ENCODE measurements at regions not wholly inside any gene's neighbourhood (a gene's known extent, or its start where the extent isn't known, plus 50 kb on each side); places are given as distances from the start of the nearest gene placed in this dataset.
"Not testable (repeated sequence)": the region's sequence is repeated elsewhere in the genome, so short reads cannot be mapped to it uniquely, and the experiment has no call there.

- no peak for ATAC-seq
- H3K36me3 Mint-ChIP-seq: no peaks in the 10 kb centered on the region
- peaks cover 13% of the 10 kb centered on the region for H3K9me3 Mint-ChIP-seq
- no peak overlapping the region for H3K27ac Mint-ChIP-seq
- H3K4me3 Mint-ChIP-seq: no peak overlapping the region
- no peaks in the 10 kb centered on the region for H3K4me1 Mint-ChIP-seq
- H3K27me3 Mint-ChIP-seq: no peaks in the 10 kb centered on the region
Measured at GRCh38 chr16:5971106-5971505, 873.5 kb upstream of the EEF2KMT start.

DNA sequence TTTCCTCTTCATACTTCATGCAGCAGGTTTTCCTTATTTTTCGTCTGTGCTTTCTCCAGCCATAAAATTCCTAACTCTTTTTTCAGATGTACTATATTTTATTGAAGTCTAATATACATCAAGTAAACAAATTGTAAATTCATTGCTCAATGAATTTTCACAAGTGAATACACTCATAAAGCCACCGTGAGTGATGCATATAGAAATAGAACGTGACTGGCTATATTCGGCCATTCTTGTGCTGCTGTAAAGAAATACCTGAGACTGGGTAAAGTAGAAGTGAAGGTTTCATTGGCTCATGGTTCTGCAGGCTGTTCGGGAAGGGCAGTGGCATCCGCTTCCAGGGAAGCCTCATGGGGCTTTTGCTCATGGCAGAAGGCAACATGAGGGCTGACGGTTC lies 868.4 kb upstream of the EEF2KMT start:
- Mint-ChIP-seq H3K9me3 (peaks cover 19% of the 10 kb centered on the region), H3K4me1 (no peaks in the 10 kb centered on the region), H3K27ac (no peak overlapping the region), H3K27me3 (no peaks in the 10 kb centered on the region), H3K36me3 (no peaks in the 10 kb centered on the region), H3K4me3 (no peak overlapping the region)
- no peak for ATAC-seq

DNA sequence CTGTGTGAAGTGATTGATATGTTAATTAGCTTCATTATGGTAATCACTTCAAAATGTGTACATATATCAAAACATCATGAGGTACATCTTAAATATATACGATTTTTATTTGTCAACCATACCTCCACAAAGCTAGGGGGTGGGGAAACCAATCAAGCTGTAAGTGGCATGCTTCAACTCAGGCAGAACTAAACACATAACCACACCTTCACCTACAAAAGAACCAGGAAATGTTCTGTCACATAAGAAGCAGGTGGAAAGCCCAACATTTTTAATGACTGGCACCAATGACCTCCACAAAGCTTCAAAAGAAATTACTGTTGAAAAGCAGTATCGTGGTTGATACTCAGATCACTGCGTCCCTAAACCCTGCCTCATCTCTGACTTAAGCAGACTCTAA lies 867.7 kb upstream of the EEF2KMT start:
- H3K27me3 Mint-ChIP-seq: no peaks in the 10 kb centered on the region
- no peak overlapping the region for H3K27ac Mint-ChIP-seq
- ATAC-seq: no peak
- H3K4me3 Mint-ChIP-seq: no peak overlapping the region
- H3K4me1 Mint-ChIP-seq: no peaks in the 10 kb centered on the region
- H3K36me3 Mint-ChIP-seq: no peaks in the 10 kb centered on the region
- peaks cover 16% of the 10 kb centered on the region for H3K9me3 Mint-ChIP-seq

- Mint-ChIP-seq H3K9me3 (peaks cover 6% of the 10 kb centered on the region), H3K27ac (no peak overlapping the region), H3K27me3 (no peaks in the 10 kb centered on the region), H3K36me3 (no peaks in the 10 kb centered on the region), H3K4me3 (no peak overlapping the region), H3K4me1 (no peaks in the 10 kb centered on the region)
- no peak for ATAC-seq
Measured at GRCh38 chr16:5951486-5951885, 853.9 kb upstream of the EEF2KMT start.

DNA sequence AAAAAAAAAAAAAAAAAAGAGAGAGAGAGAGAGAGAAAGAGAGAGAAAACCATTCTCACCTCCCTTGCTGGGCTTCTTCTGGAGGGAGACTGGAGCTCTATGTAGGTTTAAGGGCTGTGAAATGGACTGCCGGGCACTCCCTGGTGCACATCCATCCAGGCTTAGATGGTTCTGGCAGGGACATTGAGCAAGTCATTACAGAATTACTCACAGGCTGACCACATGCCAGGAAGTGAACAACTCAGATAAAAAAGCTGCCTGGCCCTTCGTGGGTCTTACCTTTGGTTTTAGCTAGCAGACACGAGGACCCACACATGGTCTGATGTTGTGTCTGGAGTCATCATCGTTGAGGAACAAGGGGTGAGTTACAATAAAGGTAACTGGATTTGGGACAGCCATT lies 847.4 kb upstream of the EEF2KMT start:
- Mint-ChIP-seq H3K27me3 (no peaks in the 10 kb centered on the region), H3K27ac (no peak overlapping the region), H3K4me3 (no peak overlapping the region), H3K9me3 (peaks cover 14% of the 10 kb centered on the region), H3K4me1 (no peaks in the 10 kb centered on the region), H3K36me3 (no peaks in the 10 kb centered on the region)
- no peak for ATAC-seq

DNA sequence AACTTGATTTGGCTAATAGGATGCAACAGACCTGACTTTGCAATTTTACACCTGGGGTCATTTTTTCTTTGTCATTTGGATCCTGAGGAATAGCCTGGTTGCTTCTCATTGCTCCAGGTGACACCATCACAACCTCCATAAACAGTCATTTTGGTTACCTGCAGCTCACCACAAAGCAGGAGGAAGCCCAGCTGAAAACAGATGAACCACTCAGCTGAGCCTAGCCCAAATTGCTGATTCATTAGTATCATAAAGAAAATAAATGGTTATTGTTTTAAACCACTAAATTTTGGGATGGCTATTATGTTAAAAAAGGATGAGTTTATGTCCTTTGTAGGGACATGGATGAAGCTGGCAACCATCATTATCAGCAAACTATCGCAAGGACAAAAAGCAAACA lies 841.0 kb upstream of the EEF2KMT start:
- Mint-ChIP-seq H3K27ac (no peak overlapping the region), H3K4me3 (no peak overlapping the region), H3K36me3 (no peaks in the 10 kb centered on the region), H3K4me1 (no peaks in the 10 kb centered on the region), H3K27me3 (no peaks in the 10 kb centered on the region), H3K9me3 (peaks cover 10% of the 10 kb centered on the region)
- no peak for ATAC-seq

GRCh38 chr16:5932906-5933305 lies 835.3 kb upstream of the EEF2KMT start:
- Mint-ChIP-seq H3K27ac (no peak overlapping the region), H3K4me1 (no peaks in the 10 kb centered on the region), H3K4me3 (no peak overlapping the region), H3K27me3 (no peaks in the 10 kb centered on the region), H3K9me3 (peaks cover 11% of the 10 kb centered on the region), H3K36me3 (no peaks in the 10 kb centered on the region)
- ATAC-seq: no peak

DNA sequence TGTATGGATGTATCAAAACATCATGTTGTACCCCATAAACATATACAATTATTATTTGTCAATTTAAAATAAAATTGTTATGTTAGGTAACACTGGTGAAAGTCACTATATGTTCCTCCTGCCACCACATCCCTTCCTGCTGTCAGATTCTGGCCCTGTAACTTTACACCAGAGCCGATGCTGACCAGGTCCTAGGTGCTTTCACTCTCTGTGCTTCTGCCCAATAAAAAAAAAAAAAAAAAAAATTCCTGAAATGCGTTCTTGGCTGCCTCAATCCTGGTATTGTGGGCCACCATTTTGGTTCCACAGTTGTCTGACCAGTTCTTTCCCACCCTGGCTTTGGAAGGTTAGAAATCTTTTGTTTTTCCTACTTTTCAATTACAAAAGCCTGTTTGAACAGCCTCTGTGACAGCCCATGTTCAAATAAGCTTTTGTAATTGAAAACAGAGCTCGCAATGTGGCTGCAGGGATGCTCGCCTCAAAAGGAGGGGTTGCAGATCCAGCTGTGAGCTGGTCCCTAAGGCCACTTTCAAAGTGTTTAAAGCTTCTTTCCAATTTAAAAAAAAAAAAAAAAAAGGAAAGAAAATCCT lies 831.0 kb upstream of the EEF2KMT start:
- H3K36me3 Mint-ChIP-seq: no peaks in the 10 kb centered on the region
- no peak overlapping the region for H3K4me3 Mint-ChIP-seq
- H3K27me3 Mint-ChIP-seq: no peaks in the 10 kb centered on the region
- no peak for ATAC-seq
- no peak overlapping the region for H3K27ac Mint-ChIP-seq
- peaks cover 17% of the 10 kb centered on the region for H3K9me3 Mint-ChIP-seq
- H3K4me1 Mint-ChIP-seq: no peaks in the 10 kb centered on the region

DNA sequence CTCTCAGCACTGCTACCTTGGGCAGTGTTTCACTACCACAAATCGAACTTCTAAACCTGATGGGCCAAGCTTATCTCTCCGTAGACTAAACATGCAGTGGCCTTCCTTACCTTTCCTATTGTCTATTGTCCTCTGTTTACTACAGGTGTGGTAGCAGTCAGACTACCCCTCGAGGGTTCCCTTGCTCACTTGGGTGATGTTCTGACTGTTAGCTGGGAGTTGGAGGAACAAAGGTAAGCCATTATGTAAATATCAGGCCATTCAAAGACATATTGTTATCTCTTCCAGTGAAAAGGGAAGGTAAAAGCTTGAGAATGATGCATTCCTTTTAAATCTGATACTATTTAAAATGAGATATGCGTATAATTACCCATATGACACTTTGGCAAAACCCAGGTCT lies 828.3 kb upstream of the EEF2KMT start:
- H3K27me3 Mint-ChIP-seq: no peaks in the 10 kb centered on the region
- H3K4me3 Mint-ChIP-seq: no peak overlapping the region
- no peak for ATAC-seq
- H3K4me1 Mint-ChIP-seq: no peaks in the 10 kb centered on the region
- no peak overlapping the region for H3K27ac Mint-ChIP-seq
- no peaks in the 10 kb centered on the region for H3K36me3 Mint-ChIP-seq
- H3K9me3 Mint-ChIP-seq: peaks cover 23% of the 10 kb centered on the region

DNA sequence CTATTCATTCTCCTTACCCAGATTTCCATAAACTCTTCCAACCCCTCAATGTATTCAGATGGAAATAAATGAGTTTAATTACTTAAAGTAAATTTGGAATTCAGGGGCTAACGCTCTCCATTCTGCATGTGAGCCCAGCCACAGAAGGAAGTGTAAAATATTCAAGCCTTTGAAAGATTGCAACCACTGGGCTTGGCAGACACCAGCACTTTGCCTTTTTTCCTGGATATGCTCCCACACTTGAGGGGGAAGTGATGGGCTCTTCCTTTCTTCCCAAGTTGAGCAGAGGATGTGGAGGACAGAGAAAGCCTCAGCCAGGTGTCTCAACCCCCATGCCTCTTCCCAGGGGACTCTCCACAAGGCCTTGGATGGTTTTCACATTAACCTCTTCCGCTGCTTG lies 825.1 kb upstream of the EEF2KMT start:
- H3K4me1 Mint-ChIP-seq: no peaks in the 10 kb centered on the region
- H3K4me3 Mint-ChIP-seq: no peak overlapping the region
- H3K36me3 Mint-ChIP-seq: no peaks in the 10 kb centered on the region
- H3K27ac Mint-ChIP-seq: no peak overlapping the region
- no peak for ATAC-seq
- H3K9me3 Mint-ChIP-seq: peaks cover 15% of the 10 kb centered on the region
- H3K27me3 Mint-ChIP-seq: no peaks in the 10 kb centered on the region

DNA sequence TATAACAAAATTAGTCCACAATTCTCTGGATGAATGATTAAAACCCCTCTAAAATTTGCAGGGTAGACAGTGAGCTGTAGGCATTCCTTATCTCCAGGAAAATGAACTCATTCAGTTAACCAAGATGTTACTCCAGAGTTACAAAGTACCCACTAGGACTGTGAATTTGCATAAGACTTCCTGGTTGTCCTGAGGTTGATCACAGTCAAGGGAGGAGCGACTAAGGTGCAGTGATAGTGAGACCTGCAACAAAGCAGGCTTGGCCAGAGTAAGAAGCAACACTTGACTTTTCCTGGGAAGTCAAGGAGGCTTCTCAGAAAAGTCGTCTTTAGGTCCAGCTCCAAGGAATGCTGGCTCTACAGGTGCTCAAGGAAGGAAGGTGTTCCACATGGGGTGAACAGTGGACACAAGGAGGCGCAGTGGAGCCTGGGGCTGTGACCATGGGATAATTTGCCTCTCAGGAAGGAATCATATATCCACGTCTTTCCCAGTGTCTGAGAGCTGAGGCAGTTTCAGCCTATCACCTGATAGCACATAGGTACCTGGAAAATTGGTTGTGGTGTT lies 821.1 kb upstream of the EEF2KMT start:
- Mint-ChIP-seq H3K27me3 (no peaks in the 10 kb centered on the region), H3K9me3 (peaks cover 14% of the 10 kb centered on the region), H3K36me3 (no peaks in the 10 kb centered on the region), H3K27ac (no peak overlapping the region), H3K4me3 (no peak overlapping the region), H3K4me1 (no peaks in the 10 kb centered on the region)
- ATAC-seq: no peak

DNA sequence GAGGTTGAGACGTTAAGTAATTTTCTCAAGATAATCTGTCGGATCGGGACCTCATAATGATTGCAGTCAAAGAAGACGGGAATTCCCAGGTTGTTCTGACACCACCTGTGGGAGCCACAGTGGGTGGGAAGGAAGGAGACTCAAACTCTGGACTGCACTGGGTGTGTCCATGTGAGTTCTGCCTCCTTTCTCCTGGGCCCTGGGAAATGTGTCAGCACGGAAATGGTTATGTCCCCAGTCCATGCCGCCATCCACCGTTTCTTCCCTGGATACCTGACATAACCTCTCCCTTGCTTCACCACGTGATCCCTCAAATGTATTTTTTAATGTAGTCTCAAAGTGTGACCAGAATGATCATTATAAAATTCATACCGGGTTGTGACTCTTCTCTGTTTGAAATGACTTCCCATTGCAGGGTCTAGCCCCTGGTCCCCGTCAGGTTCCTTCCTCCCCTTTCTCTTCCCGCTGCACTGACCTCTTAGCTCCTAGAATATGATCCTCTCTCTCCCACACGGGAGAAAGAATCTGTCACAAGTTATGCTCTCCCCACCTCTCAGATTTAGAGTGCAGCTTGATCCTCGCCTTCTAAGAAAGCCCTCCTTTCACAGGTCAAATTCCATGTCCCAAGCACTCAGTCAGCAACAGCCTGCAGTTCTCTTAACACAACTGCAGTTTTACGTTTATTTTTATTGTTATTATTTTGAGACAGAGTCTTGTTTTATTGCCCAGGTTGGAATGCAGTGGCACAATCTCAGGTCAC lies 820.0 kb upstream of the EEF2KMT start:
- H3K27me3 Mint-ChIP-seq: no peaks in the 10 kb centered on the region
- H3K4me1 Mint-ChIP-seq: no peaks in the 10 kb centered on the region
- peaks cover 14% of the 10 kb centered on the region for H3K9me3 Mint-ChIP-seq
- H3K36me3 Mint-ChIP-seq: no peaks in the 10 kb centered on the region
- no peak for ATAC-seq
- no peak overlapping the region for H3K27ac Mint-ChIP-seq
- H3K4me3 Mint-ChIP-seq: no peak overlapping the region

- no peaks in the 10 kb centered on the region for H3K4me1 Mint-ChIP-seq
- no peak for ATAC-seq
- no peaks in the 10 kb centered on the region for H3K36me3 Mint-ChIP-seq
- no peak overlapping the region for H3K4me3 Mint-ChIP-seq
- H3K27ac Mint-ChIP-seq: no peak overlapping the region
- no peaks in the 10 kb centered on the region for H3K27me3 Mint-ChIP-seq
- peaks cover 14% of the 10 kb centered on the region for H3K9me3 Mint-ChIP-seq
Measured at GRCh38 chr16:5916711-5917191, 819.2 kb upstream of the EEF2KMT start.

- H3K4me1 Mint-ChIP-seq: no peaks in the 10 kb centered on the region
- no peak for ATAC-seq
Measured at GRCh38 chr16:5911241-5911640, 813.6 kb upstream of the EEF2KMT start.

GRCh38 chr16:5909556-5909955 lies 812.0 kb upstream of the EEF2KMT start:
- H3K9me3 Mint-ChIP-seq, H3K27me3 Mint-ChIP-seq, H3K27ac Mint-ChIP-seq, ATAC-seq, H3K4me1 Mint-ChIP-seq, H3K4me3 Mint-ChIP-seq, H3K36me3 Mint-ChIP-seq: not testable (repeated sequence)

More at GRCh38 chr16:5911241-5911640, 813.6 kb upstream of the EEF2KMT start:
- no peaks in the 10 kb centered on the region for H3K36me3 Mint-ChIP-seq
- H3K27me3 Mint-ChIP-seq: no peaks in the 10 kb centered on the region
- H3K27ac Mint-ChIP-seq: no peak overlapping the region
- peaks cover 2% of the 10 kb centered on the region for H3K9me3 Mint-ChIP-seq
- no peak overlapping the region for H3K4me3 Mint-ChIP-seq

DNA sequence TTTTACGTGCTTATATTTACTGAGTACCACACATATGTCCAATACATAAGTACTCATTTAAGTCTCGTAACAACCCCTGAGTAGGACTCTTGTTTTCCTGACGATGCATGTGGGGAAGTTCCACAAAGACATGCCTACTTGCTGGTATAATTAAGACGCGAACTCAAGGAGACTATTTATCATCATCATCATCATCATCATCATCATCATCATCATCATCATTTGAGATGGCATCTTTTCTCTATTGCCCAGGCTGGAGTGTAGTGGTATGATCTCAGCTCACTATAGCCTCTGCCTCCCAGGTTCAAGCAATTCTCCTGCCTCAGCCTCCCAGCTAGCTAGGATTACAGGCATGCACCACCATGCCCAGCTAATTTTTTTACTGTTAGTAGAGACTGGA lies 809.9 kb upstream of the EEF2KMT start:
- no peak for ATAC-seq
- Mint-ChIP-seq H3K4me3 (no peak overlapping the region), H3K9me3 (peaks cover 5% of the 10 kb centered on the region), H3K27ac (no peak overlapping the region), H3K4me1 (no peaks in the 10 kb centered on the region), H3K27me3 (no peaks in the 10 kb centered on the region), H3K36me3 (no peaks in the 10 kb centered on the region)
